EL (cell line): ENCODE measurements at regions not wholly inside any gene's neighbourhood (a gene's known extent, or its start where the extent isn't known, plus 50 kb on each side); places are given as distances from the start of the nearest gene placed in this dataset.
"Not testable (repeated sequence)": the region's sequence is repeated elsewhere in the genome, so short reads cannot be mapped to it uniquely, and the experiment has no call there.

Source experiments
- DNase-seq: peaks from one replicate; pipeline ENCODE4 v3.0.0-alpha.2; 2016

- DNase-seq = no peak
Observed at GRCh38 chr10:45564303-45564959, 108.1 kb downstream of the ZFAND4 start.

DNA sequence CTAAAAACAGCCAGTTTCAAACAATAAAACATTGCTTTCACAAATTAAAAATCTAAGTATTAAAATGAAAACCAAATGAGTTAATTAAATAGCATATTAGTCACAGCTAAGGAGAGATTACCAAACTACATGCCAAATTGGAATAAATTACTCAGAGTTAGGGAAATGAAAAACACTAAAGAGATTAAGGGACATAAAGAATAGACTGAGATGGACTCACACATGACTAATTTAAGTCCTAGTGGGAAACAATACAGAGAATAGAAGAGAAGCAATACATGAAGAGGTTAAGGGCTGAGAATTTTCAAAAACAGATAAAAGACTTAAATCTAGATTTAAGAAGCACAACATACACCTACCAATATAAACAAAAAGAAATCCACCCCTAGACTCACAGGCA, 110.6 kb downstream of the ZFAND4 start:
- no peak for DNase-seq

DNA sequence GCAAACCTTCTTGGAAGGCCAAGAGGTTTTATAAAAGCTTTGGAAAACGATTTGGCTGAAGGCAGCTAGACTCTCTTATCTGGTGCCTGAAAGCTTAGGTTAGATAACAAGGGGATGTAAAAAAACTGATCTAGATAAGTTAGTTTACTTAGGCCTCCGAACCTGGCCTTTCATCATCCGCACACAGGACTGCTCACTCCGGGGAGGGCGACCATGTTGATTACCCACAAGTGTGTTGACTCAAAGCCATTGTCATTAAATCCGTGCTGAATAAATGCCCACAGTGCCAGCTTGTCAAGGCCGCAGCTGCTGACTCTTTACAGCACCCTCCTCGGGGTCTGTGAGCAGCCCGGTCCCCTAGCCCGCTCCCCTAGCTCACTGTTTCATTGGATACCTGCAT, 112.3 kb downstream of the ZFAND4 start:
- no peak for DNase-seq

DNA sequence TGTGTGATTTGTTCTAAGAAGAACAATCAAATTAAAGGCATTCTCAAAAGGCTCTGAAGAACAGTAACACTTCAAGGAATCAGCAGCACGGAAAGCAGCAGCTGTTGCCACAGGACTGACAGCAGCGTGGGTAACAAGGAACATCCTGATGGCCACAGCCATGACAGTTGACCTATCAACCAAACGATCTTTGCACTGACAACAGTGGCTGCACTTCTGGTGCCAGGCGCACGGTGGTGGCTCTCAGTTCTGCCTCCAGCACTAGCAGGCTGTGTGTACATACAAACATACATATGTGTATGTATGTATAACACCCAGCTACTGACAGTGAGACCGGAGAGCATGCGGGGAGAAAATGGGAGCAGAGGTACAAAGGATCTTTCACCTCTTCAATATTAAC, 114.1 kb downstream of the ZFAND4 start:
- DNase-seq = no peak

DNA sequence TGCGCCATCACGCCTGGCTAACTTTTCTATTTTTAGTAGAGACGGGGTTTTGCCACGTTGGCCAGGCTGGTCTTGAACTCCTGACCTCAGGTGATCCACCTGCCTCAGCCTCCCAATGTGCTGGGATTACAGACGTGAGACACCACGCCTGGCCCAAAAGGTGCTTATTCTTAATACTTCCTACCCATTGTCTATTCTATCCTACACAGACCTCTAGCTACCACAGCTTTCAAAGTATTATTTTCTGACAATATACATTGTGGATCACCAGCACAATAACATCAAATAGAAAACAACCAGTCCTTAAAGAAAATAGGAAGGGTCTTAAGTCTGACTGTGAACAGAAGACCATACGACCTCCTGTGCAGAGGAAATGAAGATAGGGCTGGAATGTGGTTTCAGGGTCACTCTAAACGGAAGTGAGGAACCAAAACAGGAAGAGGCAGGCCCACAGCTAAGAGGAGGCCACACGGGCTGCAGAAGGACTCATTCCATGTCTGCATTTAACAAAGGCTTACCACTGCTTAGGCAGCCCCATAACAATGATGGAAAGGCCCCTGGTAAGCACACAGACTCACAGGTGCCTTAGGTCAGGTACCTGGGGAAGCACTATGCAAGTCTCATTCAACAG, 115.2 kb downstream of the ZFAND4 start:
- DNase-seq = no peak

DNA sequence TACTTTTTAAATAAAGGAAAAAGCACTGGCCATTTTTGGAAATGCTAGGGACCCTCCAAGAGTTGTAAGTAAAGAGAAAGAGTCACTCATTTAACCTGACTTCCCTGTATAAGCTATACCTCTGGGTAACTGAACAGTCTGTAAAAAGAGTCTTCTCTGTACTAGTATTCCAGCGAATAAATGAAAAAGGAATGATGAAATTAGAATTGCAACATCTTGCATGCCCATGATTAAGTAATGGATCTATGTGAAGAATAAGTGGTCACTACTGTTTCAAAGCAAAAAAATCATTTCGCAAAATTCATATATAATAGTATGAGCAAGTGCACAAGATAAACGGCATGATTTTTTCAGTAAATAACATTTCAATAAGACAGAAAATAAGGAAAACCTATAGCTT, 116.8 kb downstream of the ZFAND4 start:
- DNase-seq = no peak

GRCh38 chr10:45555332-45555731, 117.2 kb downstream of the ZFAND4 start:
- not testable (repeated sequence) for DNase-seq

- no peak for DNase-seq
Observed at GRCh38 chr10:45553613-45554012, 119.0 kb downstream of the ZFAND4 start.

- no peak for DNase-seq
Observed at GRCh38 chr10:45553155-45553554, 119.4 kb downstream of the ZFAND4 start.

DNA sequence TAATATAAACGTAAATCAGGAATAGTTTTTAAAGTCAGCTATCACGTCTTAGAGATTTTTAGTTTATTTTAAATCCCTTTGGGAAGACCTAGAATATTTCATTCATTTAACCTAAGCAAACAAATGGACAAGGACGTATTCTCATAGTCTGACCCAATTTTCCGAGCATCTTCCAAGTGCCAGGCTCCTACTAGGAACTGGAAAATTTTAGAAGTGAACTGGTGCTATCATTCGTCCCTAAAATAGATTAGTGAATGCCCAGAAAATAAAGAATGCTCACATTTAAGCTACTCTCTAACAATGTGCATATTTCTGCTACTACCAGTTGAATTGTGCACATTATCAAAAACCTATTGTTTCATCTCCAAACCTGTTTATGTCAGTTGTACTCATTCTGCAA, 120.1 kb downstream of the ZFAND4 start:
- DNase-seq = no peak

DNA sequence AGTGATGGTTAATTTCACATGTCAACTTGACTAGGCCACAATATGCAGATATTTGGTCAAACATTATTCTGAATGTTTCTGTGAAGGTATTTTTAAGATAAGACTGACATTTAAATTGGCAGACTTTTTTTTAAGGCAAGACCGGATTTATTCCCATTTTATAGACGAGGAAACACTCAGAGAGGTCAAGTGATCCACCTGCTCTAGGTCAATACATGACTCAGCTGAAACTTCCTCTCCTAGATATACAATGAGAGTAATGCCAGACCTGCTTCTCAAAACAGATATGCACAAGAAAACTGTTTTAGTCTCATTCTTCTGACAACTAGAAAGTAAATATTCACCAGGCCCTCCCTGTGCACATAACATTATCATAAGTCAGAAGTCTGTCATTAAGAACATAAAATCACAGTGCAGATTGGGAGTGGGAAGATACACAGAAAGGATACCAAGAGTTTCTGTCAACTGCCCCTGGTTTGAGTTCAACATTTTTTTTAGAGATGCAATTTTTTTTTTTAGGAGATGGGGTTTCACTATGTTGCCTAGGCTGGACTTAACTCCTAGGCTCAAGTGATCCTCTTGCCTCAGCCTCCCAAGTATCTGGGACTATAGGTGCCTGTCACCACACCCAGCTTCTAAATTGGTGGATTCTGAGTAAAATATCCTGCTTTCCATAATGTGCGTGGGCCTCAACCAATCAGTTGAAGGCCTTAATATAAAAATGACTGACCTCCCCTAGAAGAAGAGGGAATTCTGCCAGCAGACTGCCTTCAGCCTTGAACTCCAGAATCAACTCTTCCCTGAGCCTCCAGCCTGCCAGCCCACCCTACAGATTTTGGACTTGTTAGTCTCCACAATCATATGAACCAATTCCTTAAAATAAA, 121.4 kb downstream of the ZFAND4 start:
- DNase-seq = no peak

DNA sequence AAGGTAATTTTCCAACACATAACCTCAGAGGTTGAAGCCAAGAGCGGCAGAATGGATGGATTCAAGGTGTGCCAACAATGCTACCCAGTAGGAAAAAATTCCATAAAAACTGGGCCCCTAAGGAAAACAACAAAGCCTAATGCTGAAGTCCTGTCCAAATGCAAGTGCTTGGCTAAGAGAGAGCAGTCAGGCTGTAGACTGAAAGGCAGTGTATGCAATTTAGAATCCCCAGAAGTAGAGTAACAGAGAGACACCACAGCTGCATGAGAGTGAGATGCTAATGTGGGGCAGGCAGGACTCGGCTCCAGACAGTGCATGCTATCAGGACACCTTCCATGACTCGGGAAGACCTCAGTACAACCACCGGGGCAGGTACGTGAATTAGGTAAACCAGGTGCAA, 124.5 kb downstream of the ZFAND4 start:
- no peak for DNase-seq

- no peak for DNase-seq
Observed at GRCh38 chr10:45547207-45547606, 125.4 kb downstream of the ZFAND4 start.

GRCh38 chr10:45545150-45545549, 127.4 kb downstream of the ZFAND4 start:
- no peak for DNase-seq

DNA sequence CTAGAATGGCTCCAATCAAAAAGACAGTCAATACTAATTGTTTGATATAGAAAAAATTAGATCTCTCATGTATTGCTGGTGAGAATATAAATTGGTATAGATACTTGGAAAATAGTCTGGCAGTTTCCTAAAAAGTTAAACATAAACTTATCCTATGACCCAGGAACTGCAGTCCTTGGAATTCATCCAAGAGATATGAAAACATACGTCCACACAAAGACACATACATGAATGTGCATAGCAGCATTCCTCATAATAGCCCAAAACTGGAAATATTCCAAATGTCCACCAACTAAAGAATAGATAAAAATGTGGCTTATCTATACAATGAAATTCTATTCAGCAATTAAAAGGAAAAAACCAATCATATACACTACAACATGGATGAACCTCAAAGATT, 128.4 kb downstream of the ZFAND4 start:
- DNase-seq = no peak

GRCh38 chr10:45541032-45541431, 131.5 kb downstream of the ZFAND4 start:
- not testable (repeated sequence) for DNase-seq

DNA sequence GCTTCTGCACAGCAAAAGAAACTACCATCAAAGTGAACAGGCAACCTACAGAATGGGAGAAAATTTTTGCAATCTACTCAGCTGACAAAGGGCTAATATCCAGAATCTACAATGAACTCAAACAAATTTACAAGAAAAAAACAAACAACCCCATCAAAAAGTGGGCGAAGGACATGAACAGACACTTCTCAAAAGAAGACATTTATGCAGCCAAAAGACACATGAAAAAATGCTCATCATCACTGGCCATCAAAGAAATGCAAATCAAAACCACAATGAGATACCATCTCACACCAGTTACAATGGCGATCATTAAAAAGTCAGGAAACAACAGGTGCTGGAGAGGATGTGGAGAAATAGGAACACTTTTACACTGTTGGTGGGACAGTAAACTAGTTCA, 132.0 kb downstream of the ZFAND4 start:
- not testable (repeated sequence) for DNase-seq

- DNase-seq = not testable (repeated sequence)
Observed at GRCh38 chr10:45539569-45539968, 133.0 kb downstream of the ZFAND4 start.

DNA sequence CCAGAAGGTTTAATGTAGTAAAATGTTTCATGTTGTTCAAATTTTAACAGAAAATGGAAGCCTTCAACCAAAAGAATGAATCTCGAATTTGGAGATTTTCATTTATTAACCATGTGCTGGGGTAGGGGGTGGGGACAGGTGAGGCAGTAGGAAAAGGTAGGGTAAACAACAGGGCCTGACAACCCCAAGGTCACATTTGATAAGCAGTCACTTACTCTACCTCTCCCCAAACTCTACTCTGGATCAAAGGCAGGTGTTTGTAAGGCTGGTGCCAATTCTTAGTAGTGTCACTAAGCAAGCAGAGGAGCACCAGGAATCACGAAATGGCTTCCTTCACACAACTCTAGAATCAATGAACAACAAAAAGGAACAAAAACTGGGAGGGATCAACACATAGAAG, 138.0 kb downstream of the ZFAND4 start:
- DNase-seq = no peak

GRCh38 chr10:45532480-45532879, 140.1 kb downstream of the ZFAND4 start:
- no peak for DNase-seq

GRCh38 chr10:45526309-45526905, 146.2 kb downstream of the ZFAND4 start:
- no peak for DNase-seq

DNA sequence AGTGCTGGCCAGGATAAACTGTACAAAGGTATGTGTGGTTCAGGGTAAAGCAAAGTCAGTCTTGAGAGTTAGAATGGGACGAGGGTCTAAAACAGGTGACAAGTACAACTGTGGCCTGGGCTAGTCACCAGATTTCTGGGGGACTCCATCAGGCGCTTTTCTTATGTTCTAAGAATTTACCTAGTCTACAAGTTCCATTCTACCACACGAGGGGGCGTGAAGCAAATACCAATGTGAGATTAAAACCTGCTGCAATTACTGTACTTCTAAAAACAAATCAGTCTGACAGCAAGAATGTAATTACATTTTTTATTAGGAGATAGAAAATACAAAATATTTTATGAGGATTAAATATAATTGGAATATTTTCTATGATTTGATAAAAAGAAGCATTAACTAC, 146.5 kb downstream of the ALOX5 start:
- no peak for DNase-seq

GRCh38 chr10:45518741-45519140, 144.7 kb downstream of the ALOX5 start:
- DNase-seq = no peak

DNA sequence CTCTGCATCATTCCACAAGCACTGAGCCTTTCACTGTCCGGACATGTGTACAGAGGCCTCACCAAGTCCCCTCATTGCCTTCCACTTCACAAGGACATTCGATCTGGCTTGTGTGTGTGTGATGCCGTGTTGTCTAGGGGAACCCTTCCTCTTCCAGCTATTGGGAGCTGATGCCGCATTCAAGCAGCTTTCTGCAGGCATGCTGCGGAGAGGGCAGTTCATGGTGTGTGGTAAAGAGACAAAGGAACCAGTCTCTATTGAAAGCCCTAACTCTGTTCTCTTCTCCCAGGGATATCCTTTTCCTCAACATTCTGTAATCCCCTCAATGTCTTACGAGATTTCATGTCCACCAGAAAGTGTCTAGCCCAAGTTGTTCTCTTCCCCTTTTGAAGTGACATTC, 141.6 kb downstream of the ALOX5 start:
- DNase-seq = no peak
